ENCODE measurements at regions not wholly inside any gene's neighbourhood (a gene's known extent, or its start where the extent isn't known, plus 50 kb on each side); places are given as distances from the start of the nearest gene placed in this dataset.

DNA sequence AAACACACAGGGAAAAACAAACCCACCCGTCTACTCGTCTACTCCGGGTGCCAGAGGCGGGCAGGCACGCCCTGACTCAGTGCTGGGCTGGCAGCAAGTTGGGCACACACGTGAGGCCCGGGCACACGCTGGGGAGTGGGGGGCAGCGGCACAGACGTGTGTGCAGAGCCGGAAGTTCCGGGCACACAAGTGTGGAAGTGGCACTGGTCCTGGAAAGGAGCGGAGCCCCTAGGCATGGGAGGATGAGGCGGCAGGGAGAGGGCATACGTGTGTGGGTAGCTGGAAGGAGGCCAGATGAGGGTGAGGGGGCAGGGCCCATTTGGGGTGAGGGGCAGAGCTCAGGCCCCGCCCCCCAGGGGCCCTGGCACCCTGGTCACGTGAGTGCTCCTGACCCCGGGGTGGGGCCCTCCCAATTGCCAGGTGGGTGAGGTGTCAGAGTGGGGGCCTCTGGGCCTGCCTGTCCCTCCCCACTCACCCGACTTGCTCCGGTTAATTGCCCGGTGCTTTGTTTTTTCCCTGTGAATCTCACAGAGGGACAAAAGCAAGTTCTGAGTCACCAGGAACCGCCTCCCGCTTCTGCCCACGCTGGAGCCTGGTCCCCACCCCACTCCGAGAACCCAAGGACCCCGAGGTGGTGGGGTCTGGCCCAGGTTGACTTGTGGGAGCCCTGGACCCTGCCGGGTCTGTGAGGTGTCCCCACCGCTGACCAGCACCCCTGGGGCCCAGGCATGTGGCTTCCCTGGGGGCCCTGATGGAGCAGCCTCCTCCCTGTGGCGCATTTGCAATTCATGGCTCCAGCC lies 104.8 kb upstream of the CASZ1 start:
- H3K27ac ChIP-seq (ENCODE audit: low read depth, low read length): peak overlapping the region; percentile 20
- H3K4me3 ChIP-seq (ENCODE audit: low read depth in 1 of 2, low read length in 2 of 2): peak overlapping the region; percentile 21 to 55
- H3K36me3 ChIP-seq (ENCODE audit: control insufficient read depth in 1 of 2, insufficient read depth in 2 of 2, low read length in 2 of 2): no peaks in the 10 kb centered on the region
- H3K9ac ChIP-seq (ENCODE audit: low read depth in 1 of 2, low read length in 2 of 2): no peak overlapping the region
- H3K4me1 ChIP-seq (ENCODE audit: control insufficient read depth in 1 of 2, insufficient read depth in 2 of 2, low read length in 2 of 2): peaks cover 10 to 13% of the 10 kb centered on the region in 2 donors
- H3K9me3 ChIP-seq (ENCODE audit: control insufficient read depth in 1 of 2, low read length in 2 of 2): no peaks in the 10 kb centered on the region
- H3K27me3 ChIP-seq (ENCODE audit: control insufficient read depth in 1 of 2, insufficient read depth in 2 of 2, low read length in 2 of 2): peaks cover 2 to 6% of the 10 kb centered on the region in 2 donors

- no peak overlapping the region for H3K27ac ChIP-seq (ENCODE audit: low read depth, low read length)
- H3K27me3 ChIP-seq (ENCODE audit: control insufficient read depth in 1 of 2, insufficient read depth in 2 of 2, low read length in 2 of 2): peaks cover 6 to 8% of the 10 kb centered on the region in 2 donors
Measured at GRCh38 chr1:10901891-10902805, 105.7 kb upstream of the CASZ1 start.

GRCh38 chr1:10903421-10903820 lies 107.0 kb upstream of the CASZ1 start:
- no peak overlapping the region for H3K4me3 ChIP-seq (ENCODE audit: low read depth in 1 of 2, low read length in 2 of 2)
- H3K9me3 ChIP-seq (ENCODE audit: control insufficient read depth in 1 of 2, low read length in 2 of 2): no peaks in the 10 kb centered on the region
- no peaks in the 10 kb centered on the region for H3K36me3 ChIP-seq (ENCODE audit: control insufficient read depth in 1 of 2, insufficient read depth in 2 of 2, low read length in 2 of 2)
- H3K9ac ChIP-seq (ENCODE audit: low read depth in 1 of 2, low read length in 2 of 2): no peak overlapping the region
- peaks cover 6 to 9% of the 10 kb centered on the region in 2 donors for H3K27me3 ChIP-seq (ENCODE audit: control insufficient read depth in 1 of 2, insufficient read depth in 2 of 2, low read length in 2 of 2)
- H3K27ac ChIP-seq (ENCODE audit: low read depth, low read length): no peak overlapping the region
- H3K4me1 ChIP-seq (ENCODE audit: control insufficient read depth in 1 of 2, insufficient read depth in 2 of 2, low read length in 2 of 2): peaks cover 10 to 13% of the 10 kb centered on the region in 2 donors

More at GRCh38 chr1:10901891-10902805, 105.7 kb upstream of the CASZ1 start:
- Histone ChIP-seq H3K4me3 (ENCODE audit: low read depth in 1 of 2, low read length in 2 of 2) (no peak overlapping the region), H3K9me3 (ENCODE audit: control insufficient read depth in 1 of 2, low read length in 2 of 2) (no peaks in the 10 kb centered on the region), H3K36me3 (ENCODE audit: control insufficient read depth in 1 of 2, insufficient read depth in 2 of 2, low read length in 2 of 2) (no peaks in the 10 kb centered on the region), H3K4me1 (ENCODE audit: control insufficient read depth in 1 of 2, insufficient read depth in 2 of 2, low read length in 2 of 2) (peaks cover 10 to 13% of the 10 kb centered on the region in 2 donors), H3K9ac (ENCODE audit: low read depth in 1 of 2, low read length in 2 of 2) (no peak overlapping the region)

DNA sequence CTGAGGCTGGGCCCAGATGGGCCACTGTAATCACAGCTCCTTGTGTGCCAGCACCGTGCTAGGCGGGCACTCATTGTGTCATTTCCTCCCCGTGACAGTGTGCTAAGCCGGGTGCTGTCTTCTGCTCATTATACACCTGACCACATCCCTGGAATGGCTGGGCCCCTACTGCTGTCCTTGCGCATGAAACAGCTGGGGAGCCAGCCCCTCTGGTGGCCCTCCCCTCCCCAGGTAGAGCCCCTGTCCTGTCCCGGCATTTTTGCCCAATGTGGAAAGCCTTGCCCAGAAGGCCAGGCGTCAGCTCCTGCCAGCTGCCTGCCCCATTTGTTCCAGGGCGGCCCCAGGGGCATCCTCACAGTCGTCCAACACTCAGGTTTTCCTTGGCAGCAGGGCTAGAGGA lies 107.4 kb upstream of the CASZ1 start:
- peaks cover 10 to 13% of the 10 kb centered on the region in 2 donors for H3K4me1 ChIP-seq (ENCODE audit: control insufficient read depth in 1 of 2, insufficient read depth in 2 of 2, low read length in 2 of 2)
- H3K27ac ChIP-seq (ENCODE audit: low read depth, low read length): no peak overlapping the region
- peaks cover 6 to 9% of the 10 kb centered on the region in 2 donors for H3K27me3 ChIP-seq (ENCODE audit: control insufficient read depth in 1 of 2, insufficient read depth in 2 of 2, low read length in 2 of 2)
- no peak overlapping the region for H3K4me3 ChIP-seq (ENCODE audit: low read depth in 1 of 2, low read length in 2 of 2)
- no peaks in the 10 kb centered on the region for H3K36me3 ChIP-seq (ENCODE audit: control insufficient read depth in 1 of 2, insufficient read depth in 2 of 2, low read length in 2 of 2)
- no peaks in the 10 kb centered on the region for H3K9me3 ChIP-seq (ENCODE audit: control insufficient read depth in 1 of 2, low read length in 2 of 2)
- H3K9ac ChIP-seq (ENCODE audit: low read depth in 1 of 2, low read length in 2 of 2): no peak overlapping the region

DNA sequence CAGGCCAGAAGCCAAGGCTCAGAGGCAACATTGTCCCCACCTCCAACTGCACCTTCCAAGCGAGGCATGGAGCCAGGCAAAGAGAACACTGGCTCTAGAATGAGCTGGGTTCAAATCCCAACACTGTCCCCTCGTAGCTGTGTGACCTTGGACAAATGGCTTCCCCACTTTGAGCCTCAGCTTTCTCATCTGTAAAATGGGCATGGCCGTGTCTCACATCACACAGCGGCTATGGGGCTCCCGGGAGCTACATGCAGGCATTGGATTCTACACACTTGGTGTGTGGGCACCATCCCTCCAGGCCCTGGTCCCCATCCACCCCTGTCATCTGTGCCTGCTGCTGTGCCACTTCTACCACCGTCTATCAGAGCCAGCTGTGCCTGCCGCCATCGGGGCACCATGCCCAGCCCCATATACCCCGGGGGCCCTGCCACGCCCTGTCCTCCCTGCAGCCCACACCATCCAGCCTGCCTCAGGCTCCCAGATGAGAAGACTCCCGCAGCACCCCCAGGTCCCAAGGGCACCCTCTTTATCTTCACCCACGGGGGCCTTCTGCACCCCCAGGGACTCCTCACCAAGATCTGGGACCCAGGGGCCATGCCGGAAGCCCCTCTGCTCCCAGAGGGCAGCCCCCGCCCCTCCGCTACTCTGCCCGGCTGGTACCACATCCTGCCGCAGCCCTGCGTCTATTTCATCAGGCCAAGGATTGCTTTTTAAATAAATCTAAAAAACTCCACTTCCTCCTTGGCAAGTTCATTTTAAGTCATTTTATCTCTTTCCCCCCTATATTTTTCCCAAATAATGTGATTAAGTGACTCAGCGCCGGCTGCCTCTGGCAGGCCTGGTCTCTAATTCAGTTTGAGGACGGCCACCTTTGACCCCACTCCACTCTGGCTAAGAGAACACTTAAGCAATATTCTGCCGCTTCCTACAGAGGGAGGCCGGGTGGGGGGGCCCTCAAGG lies 107.8 kb upstream of the TARDBP start:
- Histone ChIP-seq H3K9ac (ENCODE audit: low read depth in 1 of 2, low read length in 2 of 2) (no peak overlapping the region), H3K27me3 (ENCODE audit: control insufficient read depth in 1 of 2, insufficient read depth in 2 of 2, low read length in 2 of 2) (peaks cover 3 to 9% of the 10 kb centered on the region in 2 donors), H3K4me1 (ENCODE audit: control insufficient read depth in 1 of 2, insufficient read depth in 2 of 2, low read length in 2 of 2) (peaks cover 10 to 13% of the 10 kb centered on the region in 2 donors), H3K27ac (ENCODE audit: low read depth, low read length) (no peak overlapping the region), H3K36me3 (ENCODE audit: control insufficient read depth in 1 of 2, insufficient read depth in 2 of 2, low read length in 2 of 2) (no peaks in the 10 kb centered on the region), H3K9me3 (ENCODE audit: control insufficient read depth in 1 of 2, low read length in 2 of 2) (no peaks in the 10 kb centered on the region), H3K4me3 (ENCODE audit: low read depth in 1 of 2, low read length in 2 of 2) (no peak overlapping the region)

- H3K9me3 ChIP-seq (ENCODE audit: control insufficient read depth in 1 of 2, low read length in 2 of 2): no peaks in the 10 kb centered on the region
Measured at GRCh38 chr1:10905841-10906655, 106.4 kb upstream of the TARDBP start.

DNA sequence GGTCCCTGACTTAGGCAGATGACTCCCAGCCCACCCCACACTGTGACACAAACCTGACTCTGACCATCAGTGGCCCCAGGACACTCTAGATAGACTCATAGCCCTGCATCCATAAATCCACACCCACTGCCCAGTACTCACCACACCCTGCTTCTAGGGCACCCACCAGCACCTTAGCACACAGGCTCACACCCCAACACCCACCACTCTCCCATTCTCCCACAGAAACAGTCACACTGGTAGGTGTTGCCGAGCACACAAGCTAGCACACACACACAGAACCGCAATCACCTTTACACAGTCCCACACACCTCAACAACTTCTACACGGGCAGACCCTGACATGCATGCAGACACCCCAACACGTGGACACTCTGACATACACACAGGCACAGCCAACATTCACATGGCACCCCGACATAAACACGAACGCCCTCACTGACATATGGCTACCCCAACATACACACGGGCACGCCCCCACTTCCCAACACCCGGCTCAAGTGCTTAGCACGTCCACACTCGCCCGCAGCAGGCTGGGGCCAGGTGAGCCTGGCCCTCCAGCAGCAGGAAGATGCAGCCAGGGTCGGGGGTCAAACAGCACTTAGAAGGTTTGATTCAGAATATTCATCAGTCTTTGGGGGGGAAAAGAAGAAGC lies 105.5 kb upstream of the TARDBP start:
- H3K9ac ChIP-seq (ENCODE audit: low read depth in 1 of 2, low read length in 2 of 2): no peak overlapping the region
- no peaks in the 10 kb centered on the region for H3K4me1 ChIP-seq (ENCODE audit: control insufficient read depth in 1 of 2, insufficient read depth in 2 of 2, low read length in 2 of 2)
- no peak overlapping the region for H3K27ac ChIP-seq (ENCODE audit: low read depth, low read length)
- no peaks in the 10 kb centered on the region for H3K36me3 ChIP-seq (ENCODE audit: control insufficient read depth in 1 of 2, insufficient read depth in 2 of 2, low read length in 2 of 2)
- H3K27me3 ChIP-seq (ENCODE audit: control insufficient read depth in 1 of 2, insufficient read depth in 2 of 2, low read length in 2 of 2): peaks cover 3 to 9% of the 10 kb centered on the region in 2 donors
- no peak overlapping the region for H3K4me3 ChIP-seq (ENCODE audit: low read depth in 1 of 2, low read length in 2 of 2)
- H3K9me3 ChIP-seq (ENCODE audit: control insufficient read depth in 1 of 2, low read length in 2 of 2): no peaks in the 10 kb centered on the region

More at GRCh38 chr1:10905841-10906655, 106.4 kb upstream of the TARDBP start:
- Histone ChIP-seq H3K36me3 (ENCODE audit: control insufficient read depth in 1 of 2, insufficient read depth in 2 of 2, low read length in 2 of 2) (no peaks in the 10 kb centered on the region), H3K27me3 (ENCODE audit: control insufficient read depth in 1 of 2, insufficient read depth in 2 of 2, low read length in 2 of 2) (peaks cover 3 to 9% of the 10 kb centered on the region in 2 donors), H3K27ac (ENCODE audit: low read depth, low read length) (no peak overlapping the region), H3K9ac (ENCODE audit: low read depth in 1 of 2, low read length in 2 of 2) (no peak overlapping the region), H3K4me1 (ENCODE audit: control insufficient read depth in 1 of 2, insufficient read depth in 2 of 2, low read length in 2 of 2) (peaks cover 3 to 6% of the 10 kb centered on the region in 2 donors), H3K4me3 (ENCODE audit: low read depth in 1 of 2, low read length in 2 of 2) (no peak overlapping the region)

- no peak overlapping the region for H3K4me3 ChIP-seq (ENCODE audit: low read depth in 1 of 2, low read length in 2 of 2)
- no peaks in the 10 kb centered on the region for H3K4me1 ChIP-seq (ENCODE audit: control insufficient read depth in 1 of 2, insufficient read depth in 2 of 2, low read length in 2 of 2)
- H3K36me3 ChIP-seq (ENCODE audit: control insufficient read depth in 1 of 2, insufficient read depth in 2 of 2, low read length in 2 of 2): no peaks in the 10 kb centered on the region
- H3K9me3 ChIP-seq (ENCODE audit: control insufficient read depth in 1 of 2, low read length in 2 of 2): no peaks in the 10 kb centered on the region
- peaks cover 3 to 9% of the 10 kb centered on the region in 2 donors for H3K27me3 ChIP-seq (ENCODE audit: control insufficient read depth in 1 of 2, insufficient read depth in 2 of 2, low read length in 2 of 2)
- H3K9ac ChIP-seq (ENCODE audit: low read depth in 1 of 2, low read length in 2 of 2): no peak overlapping the region
- H3K27ac ChIP-seq (ENCODE audit: low read depth, low read length): no peak overlapping the region
Measured at GRCh38 chr1:10908266-10908665, 104.2 kb upstream of the TARDBP start.

Measured in duodenal mucosa (tissue), 2 donors.